Breast epithelium (tissue), 4 donors: ENCODE measurements at regions not wholly inside any gene's neighbourhood (a gene's known extent, or its start where the extent isn't known, plus 50 kb on each side); places are given as distances from the start of the nearest gene placed in this dataset.

Experiments used
- DNase-seq, 2 donors: peaks; one replicate each; pipeline ENCODE4 v3.0.0-alpha.2; 2019; ENCODE audit warnings: low spot score in 2 of 2
- H3K27ac ChIP-seq, 2 donors: fragments of 200-600 bp; sonication (generic) in 1 of 2; one replicate each; pipeline ENCODE4 v1.5.1; 2016 to 2019; ENCODE audit warnings: mild to moderate bottlenecking in 1 of 2
- H3K27me3 ChIP-seq, 2 donors: fragments of 200-600 bp; sonication (generic) in 1 of 2; one replicate each; pipeline versions ENCODE4 v1.5.1 to v1.6.0; 2017 to 2019; ENCODE audit warnings: control low read depth in 1 of 2, mild to moderate bottlenecking in 1 of 2
- H3K36me3 ChIP-seq: fragments of 200-600 bp; one replicate; pipeline ENCODE4 v1.5.1; 2019
- H3K4me1 ChIP-seq, 2 donors: fragments of 200-600 bp; sonication (generic); one replicate each; pipeline ENCODE4 v1.5.1; 2016 to 2019; ENCODE audit warnings: control low read depth in 1 of 2
- H3K4me3 ChIP-seq, 3 donors: fragments of 200-600 bp; sonication (generic); 1 replicate in 2 of 3; 2 replicates in 1 of 3; pipeline ENCODE4 v1.5.1; 2016 to 2019; ENCODE audit warnings: mild to moderate bottlenecking in 3 of 3, moderate library complexity in 2 of 3
- H3K9me3 ChIP-seq, 2 donors: fragments of 200-600 bp; sonication (generic) in 1 of 2; one replicate each; pipeline ENCODE4 v1.5.1; 2016 to 2019; ENCODE audit warnings: control low read depth in 1 of 2
- CTCF ChIP-seq, 3 donors: fragments of 450-650 bp; IDR thresholded peaks; one replicate each; pipeline ENCODE4 v1.5.1; 2016 to 2017; ENCODE audit warnings: antibody characterized with exemption in 3 of 3, mild to moderate bottlenecking in 3 of 3, moderate library complexity in 3 of 3
- POLR2A ChIP-seq: fragments of 450-650 bp; IDR thresholded peaks from one replicate; pipeline ENCODE4 v1.6.1; 2016; ENCODE audit warnings: antibody characterized with exemption, mild to moderate bottlenecking, moderate library complexity
- POLR2AphosphoS5 ChIP-seq, 3 donors: sonication (generic); formaldehyde crosslinking; IDR thresholded peaks; one replicate each; pipeline ENCODE4 v1.6.1; 2017; ENCODE audit warnings: antibody characterized with exemption in 3 of 3
- intact Hi-C: fragments of 100-400 bp; cut with DNase I; formaldehyde crosslinking; loops from one replicate; pipeline ENCODE4 v1.15.1; 2023; ENCODE audit warnings: low total_unique reads

- no peaks in the 10 kb centered on the region for H3K9me3 ChIP-seq
- peak overlapping the region; percentile 48 to 62 for H3K27ac ChIP-seq
- H3K27me3 ChIP-seq, result no peaks in the 10 kb centered on the region
- intact Hi-C loops, result no loop called here
- TF ChIP-seq POLR2AphosphoS5 (IDR thresholded peaks at IDR 0.05) (peak in 1 of 3 donors; percentile 4), CTCF (IDR thresholded peaks at IDR 0.05) (no peak)
- H3K36me3 ChIP-seq, result no peaks in the 10 kb centered on the region
- H3K4me1 ChIP-seq, result no peaks in the 10 kb centered on the region
- no peak for DNase-seq
- peak overlapping the region; percentile 71 to 79 (median 72) for H3K4me3 ChIP-seq
Observed at GRCh38 chr14:89618330-89618708, 201.3 kb upstream of the FOXN3 start.

DNA sequence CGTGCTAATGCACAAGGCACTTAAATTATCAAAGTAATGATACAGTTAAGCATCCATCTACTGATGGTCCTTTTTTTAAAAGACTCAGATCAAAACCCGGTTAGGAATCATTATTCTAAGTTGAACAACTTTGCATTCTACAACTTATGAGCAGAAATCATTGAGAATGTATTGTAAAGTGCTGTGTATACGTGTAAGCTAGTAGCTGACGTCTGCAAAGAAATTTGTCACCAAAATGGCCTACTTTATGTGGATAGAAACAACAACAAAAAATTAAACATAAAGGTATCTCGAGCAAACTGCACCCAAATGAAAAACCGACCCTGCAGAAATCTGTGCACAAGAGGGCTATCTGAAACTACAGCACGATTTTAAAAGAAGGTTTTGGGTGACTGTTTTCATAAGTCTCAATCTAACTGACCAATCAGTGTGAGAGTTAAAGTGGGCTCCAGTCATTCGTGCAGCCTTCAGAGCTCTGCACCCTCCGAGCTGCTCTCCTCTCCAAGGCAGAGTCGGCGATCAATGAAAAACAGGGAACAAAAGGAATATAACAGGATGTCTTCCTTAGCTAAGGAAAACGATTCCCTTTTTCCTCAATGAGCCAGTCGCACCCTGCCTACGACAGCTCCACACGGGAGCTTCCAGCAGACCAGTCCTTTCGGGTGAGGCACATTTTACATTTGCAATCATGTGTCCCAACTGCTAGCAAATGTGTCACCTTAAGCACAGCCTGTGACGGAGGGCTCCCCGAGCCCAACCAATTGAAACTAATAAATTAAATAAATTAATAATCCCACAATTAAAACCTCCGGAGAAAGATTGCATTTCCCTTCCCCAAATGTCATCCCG lies 200.7 kb upstream of the FOXN3 start:
- Histone ChIP-seq H3K9me3 (no peaks in the 10 kb centered on the region), H3K4me1 (no peaks in the 10 kb centered on the region), H3K27me3 (no peaks in the 10 kb centered on the region), H3K36me3 (no peaks in the 10 kb centered on the region), H3K4me3 (peak overlapping the region; percentile 71 to 79 (median 72)), H3K27ac (peak overlapping the region; percentile 48 to 62)
- DNase-seq, result peak in 1 of 2 donors; percentile 23
- intact Hi-C loops, result no loop called here
- peak in 1 of 3 donors; percentile 24 for TF ChIP-seq POLR2AphosphoS5 (IDR thresholded peaks at IDR 0.05)
- TF ChIP-seq POLR2A, result no peak
- TF ChIP-seq CTCF (IDR thresholded peaks at IDR 0.05), result no peak

- Histone ChIP-seq H3K9me3 (no peaks in the 10 kb centered on the region), H3K4me1 (no peaks in the 10 kb centered on the region), H3K4me3 (peak overlapping the region in 1 of 3 donors; percentile 72), H3K36me3 (no peaks in the 10 kb centered on the region), H3K27ac (no peak overlapping the region), H3K27me3 (no peaks in the 10 kb centered on the region)
- no peak for DNase-seq
- TF ChIP-seq POLR2AphosphoS5 (IDR thresholded peaks at IDR 0.05), result no peak
- no peak for TF ChIP-seq POLR2A
- no peak for TF ChIP-seq CTCF (IDR thresholded peaks at IDR 0.05)
- intact Hi-C loops, result no loop called here
Observed at GRCh38 chr14:89616852-89617341, 199.9 kb upstream of the FOXN3 start.

GRCh38 chr14:89616425-89616824 lies 199.4 kb upstream of the FOXN3 start:
- DNase-seq, result no peak
- Histone ChIP-seq H3K27me3 (no peaks in the 10 kb centered on the region), H3K4me3 (no peak overlapping the region), H3K27ac (no peak overlapping the region), H3K4me1 (no peaks in the 10 kb centered on the region), H3K9me3 (no peaks in the 10 kb centered on the region), H3K36me3 (no peaks in the 10 kb centered on the region)
- intact Hi-C loops, result no loop called here
- TF ChIP-seq CTCF (IDR thresholded peaks at IDR 0.05) (no peak), POLR2AphosphoS5 (IDR thresholded peaks at IDR 0.05) (no peak), POLR2A (no peak)

GRCh38 chr14:89615421-89615820 lies 198.4 kb upstream of the FOXN3 start:
- Histone ChIP-seq H3K4me3 (no peak overlapping the region), H3K36me3 (no peaks in the 10 kb centered on the region), H3K27ac (no peak overlapping the region), H3K27me3 (no peaks in the 10 kb centered on the region), H3K4me1 (no peaks in the 10 kb centered on the region), H3K9me3 (no peaks in the 10 kb centered on the region)
- no peak for DNase-seq
- intact Hi-C loops, result no loop called here
- TF ChIP-seq POLR2AphosphoS5 (IDR thresholded peaks at IDR 0.05) (no peak), CTCF (IDR thresholded peaks at IDR 0.05) (no peak), POLR2A (no peak)
